K562 (cell line): ENCODE measurements at regions not wholly inside any gene's neighbourhood (a gene's known extent, or its start where the extent isn't known, plus 50 kb on each side); places are given as distances from the start of the nearest gene placed in this dataset.

Experiments
- ATAC-seq: fragments of 200-7000 bp; cut with Tn5 transposase; 3 replicates; pipeline ENCODE4 v1.9.1; 2020; ENCODE audit warnings: moderate library complexity
- BruUV-seq: library from RNA; stranded (reverse); fragments of 400-500 nt; replicated peaks from 2 replicates; lab custom pipeline; 2021; lab: Mats Ljungman, UMichigan
- CTCF ChIA-PET: fragments of 300-600 bp; formaldehyde crosslinking; extraction: SDS; loops from one replicate; lab custom pipeline; 2021; ENCODE audit warnings: low intra/inter-chr PET ratio; lab: Yijun Ruan, JAX
- POLR2A ChIA-PET: fragments of 300-600, 350-650 bp; sonication (Branson Sonifier 250); formaldehyde crosslinking; extraction: SDS; loops from one replicate; lab custom pipeline; 2021; ENCODE audit warnings: antibody characterized with exemption, inconsistent platforms; lab: Yijun Ruan, JAX
- DNase-seq, 4 experiments: peaks; one replicate each; pipeline versions ENCODE4 v3.0.0 to v3.0.0-alpha.2; 2011 to 2018; ENCODE audit warnings: low spot score in 3 of 4, mixed read lengths in 3 of 4; ENCODE audit errors: extremely low read depth in 1 of 4
- FAIRE-seq: peaks from 2 replicates; lab custom pipeline; 2011; peaks lifted over from hg19 to GRCh38; lab: Jason Lieb, UNC
- H2AFZ ChIP-seq: 2 replicates; pipeline ENCODE4 v1.6.0; 2011; ENCODE audit warnings: low read depth, low read length, control low read depth, inconsistent platforms
- H3K27ac ChIP-seq: fragments of 200-600 bp; 3 replicates; pipeline ENCODE4 v1.8.0; 2011; ENCODE audit warnings: low read depth, mild to moderate bottlenecking, control low read depth, inconsistent platforms, low read length, moderate library complexity, mixed read lengths; ENCODE audit errors: extremely low read depth
- H3K27me3 ChIP-seq, 2 experiments: fragments of 300-600 bp in 1 of 2; 2 replicates in 1 of 2; 3 replicates in 1 of 2; pipeline versions ENCODE4 v1.6.0 to v1.8.0; 2011; ENCODE audit warnings: inconsistent platforms in 2 of 2, low read length in 2 of 2, mild to moderate bottlenecking in 1 of 2, mixed read lengths in 1 of 2, moderate library complexity in 1 of 2; ENCODE audit not compliant: control insufficient read depth in 2 of 2, insufficient read depth in 2 of 2
- H3K36me3 ChIP-seq: fragments of 300-600 bp; 3 replicates; pipeline ENCODE4 v1.8.0; 2011; ENCODE audit warnings: mild to moderate bottlenecking, low read length, inconsistent platforms; ENCODE audit not compliant: control insufficient read depth, insufficient read depth
- H3K4me1 ChIP-seq, 2 experiments: fragments of 200-600 bp in 1 of 2; replicated peaks in 1 of 2; 2 replicates in 1 of 2; 3 replicates in 1 of 2; pipeline versions ENCODE4 v1.5.1 to v1.8.0; 2011; ENCODE audit warnings: inconsistent platforms in 2 of 2, low read length in 2 of 2, mild to moderate bottlenecking in 1 of 2, mixed read lengths in 1 of 2, moderate library complexity in 1 of 2; ENCODE audit not compliant: control insufficient read depth in 2 of 2, insufficient read depth in 2 of 2
- H3K4me2 ChIP-seq: 2 replicates; pipeline ENCODE4 v1.6.1; 2011; ENCODE audit warnings: low read length, control low read depth, inconsistent platforms, mixed read lengths; ENCODE audit not compliant: insufficient read depth
- H3K4me3 ChIP-seq: fragments of 200-600 bp; sonication (generic), shearing (Covaris generic); 2 replicates; pipeline ENCODE4 v1.5.1; 2016; ENCODE audit warnings: control low read depth, inconsistent platforms
- H3K79me2 ChIP-seq: fragments of 200-600 bp; 3 replicates; pipeline ENCODE4 v1.8.0; 2011; ENCODE audit warnings: low read length, inconsistent platforms; ENCODE audit not compliant: control insufficient read depth, insufficient read depth
- H3K9ac ChIP-seq, 2 experiments: 2 replicates each; pipeline versions ENCODE4 v1.6.0 to v1.6.1; 2011; ENCODE audit warnings: low read depth in 2 of 2, low read length in 2 of 2, control low read depth in 1 of 2, inconsistent platforms in 1 of 2, mild to moderate bottlenecking in 1 of 2, mixed read lengths in 1 of 2; ENCODE audit not compliant: insufficient read depth in 1 of 2
- H3K9me1 ChIP-seq: one replicate; pipeline ENCODE4 v1.6.0; 2011; ENCODE audit warnings: inconsistent platforms, mild to moderate bottlenecking, low read length, moderate library complexity; ENCODE audit not compliant: control insufficient read depth, insufficient read depth
- H3K9me3 ChIP-seq: replicated peaks from 2 replicates; pipeline ENCODE4 v1.5.1; 2011; ENCODE audit warnings: low read depth, low read length, inconsistent platforms; ENCODE audit not compliant: control insufficient read depth, insufficient read depth
- H4K20me1 ChIP-seq: replicated peaks from 2 replicates; pipeline ENCODE4 v1.6.1; 2011; ENCODE audit warnings: low read length, inconsistent platforms, mixed read lengths; ENCODE audit not compliant: control insufficient read depth, insufficient read depth
- ARHGAP35 ChIP-seq: fragments of 450-650 bp; IDR thresholded peaks from 2 replicates; pipeline ENCODE4 v1.6.1; 2018; ENCODE audit not compliant: partially characterized antibody
- ARNT ChIP-seq, 2 experiments: fragments of 450-650 bp; IDR thresholded peaks; 2 replicates each; pipeline ENCODE4 v1.6.1; 2016; ENCODE audit warnings: mild to moderate bottlenecking in 1 of 2
- E2F4 ChIP-seq: sonication (generic); formaldehyde crosslinking; IDR thresholded peaks from 2 replicates; pipeline ENCODE4 v1.8.0; 2022; ENCODE audit warnings: mild to moderate bottlenecking, low read depth, missing genetic modification reagents
- GABPB2 ChIP-seq: fragments of 250-450 bp; sonication (Bioruptor Pico); conservative IDR thresholded peaks from 2 replicates; pipeline ENCODE4 v1.5.1; 2021; ENCODE audit warnings: mild to moderate bottlenecking
- HNRNPK ChIP-seq: fragments of 200-400 bp; formaldehyde crosslinking; IDR thresholded peaks from one replicate; pipeline ENCODE4 v1.6.1; 2018; ENCODE audit warnings: mild to moderate bottlenecking, low read depth, low read length; ENCODE audit not compliant: poor library complexity, severe bottlenecking
- NR2F6 ChIP-seq: fragments of 450-650 bp; formaldehyde crosslinking; IDR thresholded peaks from 2 replicates; pipeline ENCODE4 v1.4.0; 2020; ENCODE audit warnings: mild to moderate bottlenecking
- THRAP3 ChIP-seq: fragments of 450-650 bp; IDR thresholded peaks from 2 replicates; pipeline ENCODE4 v1.6.1; 2016; ENCODE audit warnings: mild to moderate bottlenecking, inconsistent platforms, borderline replicate concordance
- WGBS: fragments of 100-300 bp; shearing (Covaris generic); methylation state at CpG from one replicate; pipeline ENCODE4 v1.1.6; 2016; ENCODE audit warnings: low coverage, mixed read lengths; ENCODE audit not compliant: insufficient coverage; ENCODE audit errors: missing lambda C conversion rate; 5-methylcytosine and 5-hydroxymethylcytosine counted together
- in situ Hi-C: fragments of 300-500 bp; cut with MboI; formaldehyde crosslinking; loops from 4 replicates; pipeline ENCODE4 v1.15.0; 2018; ENCODE audit warnings: inconsistent platforms, mixed read lengths
- intact Hi-C: fragments of 100-400 bp; cut with micrococcal nuclease; formaldehyde crosslinking; loops from 2 replicates; pipeline ENCODE4 v1.14.2; 2022
- TF ChIP-seq, protein P1 (sequence below), 3 experiments: fragments of 200-800 bp in 1 of 3; sonication (Bioruptor generic) in 1 of 3; sonication (generic) in 1 of 3; formaldehyde crosslinking in 1 of 3; IDR thresholded peaks; 2 replicates each; pipeline versions ENCODE4 v1.6.1 to v1.8.0; 2016 to 2022; ENCODE audit warnings: mild to moderate bottlenecking in 2 of 3, missing compliant biosample characterization in 2 of 3, missing genetic modification characterization in 2 of 3, missing genetic modification reagents in 1 of 3
- TF ChIP-seq, protein P2 (sequence below): fragments of 250-450 bp; sonication (Bioruptor Pico); IDR thresholded peaks from 2 replicates; pipeline ENCODE4 v1.9.0; 2021; ENCODE audit warnings: mild to moderate bottlenecking, inconsistent platforms

GRCh38 chr16:87218281-87219055 lies 98.7 kb downstream of the C16orf95 start:
- peaks cover 0 to 18% of the 10 kb centered on the region in 2 experiments; a peak in 2 of 5 replicates for H3K27me3 ChIP-seq
- TF ChIP-seq, protein P1, sequence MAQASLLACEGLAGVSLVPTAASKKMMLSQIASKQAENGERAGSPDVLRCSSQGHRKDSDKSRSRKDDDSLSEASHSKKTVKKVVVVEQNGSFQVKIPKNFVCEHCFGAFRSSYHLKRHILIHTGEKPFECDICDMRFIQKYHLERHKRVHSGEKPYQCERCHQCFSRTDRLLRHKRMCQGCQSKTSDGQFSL (CRISPR knock-in tag; IDR thresholded peaks at IDR 0.05): no peak
- TF ChIP-seq, protein P1 (tag; IDR thresholded peaks at IDR 0.05): no peak
- TF ChIP-seq, protein P2, sequence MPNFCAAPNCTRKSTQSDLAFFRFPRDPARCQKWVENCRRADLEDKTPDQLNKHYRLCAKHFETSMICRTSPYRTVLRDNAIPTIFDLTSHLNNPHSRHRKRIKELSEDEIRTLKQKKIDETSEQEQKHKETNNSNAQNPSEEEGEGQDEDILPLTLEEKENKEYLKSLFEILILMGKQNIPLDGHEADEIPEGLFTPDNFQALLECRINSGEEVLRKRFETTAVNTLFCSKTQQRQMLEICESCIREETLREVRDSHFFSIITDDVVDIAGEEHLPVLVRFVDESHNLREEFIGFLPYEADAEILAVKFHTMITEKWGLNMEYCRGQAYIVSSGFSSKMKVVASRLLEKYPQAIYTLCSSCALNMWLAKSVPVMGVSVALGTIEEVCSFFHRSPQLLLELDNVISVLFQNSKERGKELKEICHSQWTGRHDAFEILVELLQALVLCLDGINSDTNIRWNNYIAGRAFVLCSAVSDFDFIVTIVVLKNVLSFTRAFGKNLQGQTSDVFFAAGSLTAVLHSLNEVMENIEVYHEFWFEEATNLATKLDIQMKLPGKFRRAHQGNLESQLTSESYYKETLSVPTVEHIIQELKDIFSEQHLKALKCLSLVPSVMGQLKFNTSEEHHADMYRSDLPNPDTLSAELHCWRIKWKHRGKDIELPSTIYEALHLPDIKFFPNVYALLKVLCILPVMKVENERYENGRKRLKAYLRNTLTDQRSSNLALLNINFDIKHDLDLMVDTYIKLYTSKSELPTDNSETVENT (CRISPR knock-in tag): no peak
- TF ChIP-seq NR2F6 (CRISPR knock-in tag): no peak
- TF ChIP-seq E2F4 (CRISPR knock-in tag): no peak
- no peak for TF ChIP-seq ARHGAP35
- TF ChIP-seq HNRNPK: no peak
- no peak for TF ChIP-seq GABPB2 (CRISPR knock-in tag)
- no peak for TF ChIP-seq THRAP3
- no peak for TF ChIP-seq ARNT (IDR thresholded peaks at IDR 0.05)
- TF ChIP-seq, all 486 proteins: peak for 0
- Histone ChIP-seq H2AFZ (no peak overlapping the region), H3K4me3 (no peak overlapping the region), H3K27ac (no peak overlapping the region), H3K9me3 (no peaks in the 10 kb centered on the region), H3K36me3 (no peaks in the 10 kb centered on the region), H3K9me1 (no peaks in the 10 kb centered on the region), H3K9ac (no peak overlapping the region), H3K4me1 (peaks cover 0 to 7% of the 10 kb centered on the region in 2 experiments; a peak in 2 of 5 replicates), H3K79me2 (no peaks in the 10 kb centered on the region), H3K4me2 (no peak overlapping the region), H4K20me1 (no peaks in the 10 kb centered on the region)
- intact Hi-C loops (no loop called here), in situ Hi-C loops (no loop called here)
- BruUV-seq: no TSS peak
- ChIA-PET POLR2A (no interaction called here), CTCF (no interaction called here)
- FAIRE-seq (no peak), DNase-seq (no peak), ATAC-seq (no peak)
- 38% methylated on average over 16 of the region's 36 CpGs for WGBS
